ENCODE measurements at regions not wholly inside any gene's neighbourhood (a gene's known extent, or its start where the extent isn't known, plus 50 kb on each side); places are given as distances from the start of the nearest gene placed in this dataset.

GRCh38 chr12:92272061-92272964 lies 126.7 kb upstream of the BTG1 start:
- TF ChIP-seq POLR2A (IDR thresholded peaks at IDR 0.05) (no peak), CTCF (IDR thresholded peaks at IDR 0.05) (no peak)
- no peaks in the 10 kb centered on the region for H3K4me1 ChIP-seq
- no peak overlapping the region for H3K4me3 ChIP-seq
- H3K27me3 ChIP-seq: no peaks in the 10 kb centered on the region
- intact Hi-C loops (cut with DNase I): no loop called here
- H3K36me3 ChIP-seq: no peaks in the 10 kb centered on the region
- ATAC-seq: no peak
- WGBS, 4 donors: 72 to 80% (median 75%) methylated on average over 9 of the region's 9 CpGs
- H3K9me3 ChIP-seq: no peaks in the 10 kb centered on the region
- no peak for DNase-seq
- no peak overlapping the region for H3K27ac ChIP-seq

GRCh38 chr12:92271341-92271740 lies 125.7 kb upstream of the BTG1 start:
- 94 to 97% (median 96%) methylated on average over 2 of the region's 2 CpGs for WGBS, 4 donors
- Histone ChIP-seq H3K27me3 (no peaks in the 10 kb centered on the region), H3K4me1 (no peaks in the 10 kb centered on the region), H3K4me3 (no peak overlapping the region), H3K9me3 (no peaks in the 10 kb centered on the region), H3K36me3 (no peaks in the 10 kb centered on the region), H3K27ac (no peak overlapping the region)
- intact Hi-C loops (cut with DNase I): no loop called here
- TF ChIP-seq CTCF (IDR thresholded peaks at IDR 0.05): no peak
- TF ChIP-seq POLR2A (IDR thresholded peaks at IDR 0.05): no peak
- ATAC-seq (no peak), DNase-seq (no peak)

- Histone ChIP-seq H3K36me3 (no peaks in the 10 kb centered on the region), H3K27me3 (no peaks in the 10 kb centered on the region), H3K27ac (no peak overlapping the region), H3K9me3 (no peaks in the 10 kb centered on the region), H3K4me3 (no peak overlapping the region), H3K4me1 (no peaks in the 10 kb centered on the region)
- intact Hi-C loops (cut with DNase I): no loop called here
- DNase-seq (no peak), ATAC-seq (no peak)
- 90 to 97% (median 94%) methylated on average over 2 of the region's 2 CpGs for WGBS, 4 donors
- TF ChIP-seq POLR2A (IDR thresholded peaks at IDR 0.05) (no peak), CTCF (IDR thresholded peaks at IDR 0.05) (no peak)
Observed at GRCh38 chr12:92270521-92270920, 124.9 kb upstream of the BTG1 start.

- no peak for TF ChIP-seq POLR2A (IDR thresholded peaks at IDR 0.05)
- intact Hi-C loops (cut with DNase I): no loop called here
- ATAC-seq (no peak), DNase-seq (no peak)
- no peaks in the 10 kb centered on the region for H3K27me3 ChIP-seq
- H3K36me3 ChIP-seq: no peaks in the 10 kb centered on the region
- H3K27ac ChIP-seq: no peak overlapping the region
- H3K4me3 ChIP-seq: no peak overlapping the region
- no peaks in the 10 kb centered on the region for H3K4me1 ChIP-seq
- no peaks in the 10 kb centered on the region for H3K9me3 ChIP-seq
Observed at GRCh38 chr12:92268946-92269345, 123.3 kb upstream of the BTG1 start.

- intact Hi-C loops (cut with DNase I): no loop called here
- Histone ChIP-seq H3K9me3 (peaks cover 0 to 4% (median 0%) of the 10 kb centered on the region in 12 donors), H3K27ac (no peak overlapping the region), H3K4me1 (peaks cover 0 to 7% (median 0%) of the 10 kb centered on the region in 12 donors), H3K4me3 (no peak overlapping the region), H3K27me3 (no peaks in the 10 kb centered on the region), H3K36me3 (no peaks in the 10 kb centered on the region)
- ATAC-seq: no peak
- TF ChIP-seq POLR2A (IDR thresholded peaks at IDR 0.05) (no peak), CTCF (IDR thresholded peaks at IDR 0.05) (no peak)
- no peak for DNase-seq
- WGBS, 4 donors: 94 to 99% (median 96%) methylated on average over 2 of the region's 2 CpGs
Observed at GRCh38 chr12:92261692-92262091, 116.0 kb upstream of the BTG1 start.

All from heart left ventricle (tissue), 16 donors.